Colon (tissue), 2 donors: ENCODE measurements at regions not wholly inside any gene's neighbourhood (a gene's known extent, or its start where the extent isn't known, plus 50 kb on each side); places are given as distances from the start of the nearest gene placed in this dataset.

ENCODE experiments used
- FAIRE-seq: peaks from 2 replicates; lab custom pipeline; 2012; peaks lifted over from hg19 to GRCh38; lab: Jason Lieb, UNC
- donor health status: control.
- donor health status: control.

DNA sequence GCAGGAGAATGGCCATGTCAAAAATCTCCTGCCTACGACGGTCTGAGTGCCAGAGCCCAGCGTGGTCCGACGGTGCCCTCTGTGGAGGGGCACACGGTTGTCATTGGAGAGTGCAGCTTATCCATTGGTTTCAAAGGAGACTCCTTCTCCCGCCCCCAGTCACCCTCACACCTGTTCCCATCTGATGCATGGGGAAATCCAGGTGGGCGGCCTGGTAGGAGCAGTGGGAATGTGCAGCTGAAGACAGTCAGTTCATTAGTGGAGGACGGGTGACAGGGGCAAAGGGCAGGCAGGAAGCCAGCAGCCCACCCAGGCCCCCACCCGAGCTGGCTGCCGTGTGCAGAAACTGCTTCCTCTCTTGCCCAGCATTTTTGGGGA, 162.3 kb downstream of the IRF8 start:
- FAIRE-seq = no peak

DNA sequence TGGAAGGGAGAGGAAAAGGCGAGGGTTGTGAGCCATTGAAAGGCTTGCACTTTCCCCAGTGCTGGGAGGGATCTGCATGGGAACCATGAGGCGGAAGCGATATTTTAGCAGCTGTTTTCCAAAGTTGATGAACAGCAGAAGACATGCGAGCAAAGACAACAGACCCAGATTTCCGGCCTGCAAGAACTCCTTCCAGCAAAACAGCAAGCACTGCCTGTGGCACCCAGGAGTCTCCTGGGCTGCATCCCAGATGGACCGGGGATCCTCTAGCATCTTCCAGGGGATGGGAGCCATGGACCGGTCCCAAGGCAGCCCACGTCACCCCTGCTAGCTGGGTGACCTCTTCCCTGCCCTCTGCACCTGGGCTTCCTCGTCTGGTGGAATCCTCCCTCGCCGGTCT, 162.8 kb downstream of the IRF8 start:
- FAIRE-seq = no peak

DNA sequence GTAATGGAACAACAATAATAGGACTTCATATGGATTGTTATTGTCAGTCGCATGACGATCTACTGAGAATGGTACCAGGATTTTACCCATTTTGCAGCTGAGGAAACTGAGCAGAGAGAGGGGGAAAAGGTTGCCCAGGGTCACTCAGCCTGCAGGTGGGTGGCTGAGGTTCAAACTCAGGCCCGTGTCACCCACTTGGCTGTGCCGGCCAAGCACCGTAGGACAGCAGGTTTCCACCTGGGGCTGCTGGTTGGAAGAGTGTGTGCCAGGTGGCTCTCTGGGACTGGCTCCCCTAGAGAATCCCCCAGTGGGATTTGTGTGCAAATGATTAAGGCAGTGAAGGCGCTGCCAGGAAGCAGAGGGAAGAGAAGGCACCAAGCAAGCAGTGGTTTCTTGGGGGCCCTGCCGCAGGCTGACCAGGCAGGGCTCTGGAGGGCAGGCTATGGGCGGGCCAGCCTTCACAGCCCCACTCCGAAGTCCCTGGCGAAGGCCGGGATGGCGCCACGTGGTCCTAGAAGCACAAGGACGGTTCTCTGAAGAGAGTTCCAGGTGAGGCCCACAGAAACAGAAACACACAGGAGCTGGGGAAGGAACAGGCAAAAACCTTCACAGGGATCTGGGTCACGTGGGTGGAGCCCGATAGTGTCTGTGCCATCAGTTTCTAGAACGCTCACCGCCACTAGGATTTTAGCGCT, 163.5 kb downstream of the IRF8 start:
- FAIRE-seq = no peak

DNA sequence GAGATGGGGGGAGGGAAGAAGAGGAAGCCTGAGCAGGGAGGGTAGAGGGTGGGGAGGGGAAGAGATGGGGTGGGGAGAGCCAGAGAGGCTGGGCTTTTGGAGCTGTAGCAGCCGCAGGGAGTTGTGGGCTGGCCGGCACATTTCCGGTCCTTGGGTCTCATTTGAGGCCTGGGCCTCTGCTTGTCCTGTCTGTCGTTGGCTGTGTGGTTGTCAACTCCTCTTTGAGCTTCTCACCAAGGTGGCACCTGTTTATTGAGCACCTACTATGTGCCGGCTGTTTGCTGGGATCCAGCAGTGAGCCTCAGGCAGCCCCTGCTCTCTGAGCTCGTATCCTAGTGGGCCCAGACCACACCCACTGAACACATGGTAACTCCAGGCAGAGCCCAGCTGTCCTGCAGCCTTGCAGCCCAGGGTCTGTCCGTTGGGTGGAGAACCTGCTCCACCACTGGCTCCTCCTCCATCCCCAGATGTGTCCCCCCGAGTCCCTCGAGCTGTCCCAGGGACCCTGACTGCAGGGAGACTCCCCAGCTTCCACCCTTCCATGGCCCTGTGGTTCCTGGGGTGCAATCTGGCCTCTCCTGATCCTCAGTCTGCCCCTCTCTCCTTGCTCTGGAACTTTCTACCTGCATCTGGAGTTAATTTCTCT, 164.9 kb downstream of the IRF8 start:
- no peak for FAIRE-seq

- no peak for FAIRE-seq
Observed at GRCh38 chr16:86064431-86065250, 165.7 kb downstream of the IRF8 start.

DNA sequence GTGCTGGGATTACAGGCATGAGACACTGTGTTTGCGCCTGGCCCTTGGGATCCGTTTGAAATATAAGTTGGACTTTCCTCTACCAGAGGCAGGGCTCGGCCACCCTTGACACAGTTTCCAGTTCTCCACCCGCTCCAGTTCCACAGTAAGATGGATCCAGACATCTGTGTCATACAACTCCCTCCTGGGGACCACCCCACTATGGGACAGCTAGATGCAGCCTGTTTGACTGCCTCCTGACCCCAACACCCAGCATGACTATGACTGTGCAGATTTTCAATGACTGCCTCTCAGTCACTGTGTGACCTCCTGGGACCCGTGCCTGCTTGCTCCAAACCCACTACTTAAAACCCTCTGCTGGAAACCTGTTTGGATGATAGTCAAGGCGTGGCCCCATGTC, 166.7 kb downstream of the IRF8 start:
- FAIRE-seq = no peak

GRCh38 chr16:86066811-86067210, 167.8 kb downstream of the IRF8 start:
- no peak for FAIRE-seq

DNA sequence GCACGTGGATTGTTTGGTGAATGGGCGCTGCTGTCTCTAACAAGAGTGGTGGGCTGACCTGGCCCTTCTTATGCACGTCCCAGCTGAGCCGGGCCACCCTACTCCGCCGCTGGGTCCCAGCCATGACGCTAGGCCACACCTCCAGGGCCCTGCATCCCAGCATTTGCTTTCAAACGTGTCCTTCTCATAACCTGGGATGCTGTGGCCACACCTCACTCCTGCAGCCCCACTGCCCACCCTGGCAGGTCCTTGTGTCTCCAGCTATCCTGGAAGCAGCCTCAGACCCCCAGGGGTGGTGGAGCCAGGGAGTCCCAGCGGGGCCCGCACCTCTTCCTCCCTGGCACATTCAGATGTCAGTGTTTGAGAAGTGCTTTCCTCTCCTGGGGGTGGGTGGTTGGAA, 168.6 kb downstream of the IRF8 start:
- FAIRE-seq = no peak

GRCh38 chr16:86067936-86068335, 169.0 kb downstream of the IRF8 start:
- no peak for FAIRE-seq

- FAIRE-seq = no peak
Observed at GRCh38 chr16:86068722-86069121, 169.8 kb downstream of the IRF8 start.

- FAIRE-seq = no peak
Observed at GRCh38 chr16:86069736-86070298, 170.9 kb downstream of the IRF8 start.

DNA sequence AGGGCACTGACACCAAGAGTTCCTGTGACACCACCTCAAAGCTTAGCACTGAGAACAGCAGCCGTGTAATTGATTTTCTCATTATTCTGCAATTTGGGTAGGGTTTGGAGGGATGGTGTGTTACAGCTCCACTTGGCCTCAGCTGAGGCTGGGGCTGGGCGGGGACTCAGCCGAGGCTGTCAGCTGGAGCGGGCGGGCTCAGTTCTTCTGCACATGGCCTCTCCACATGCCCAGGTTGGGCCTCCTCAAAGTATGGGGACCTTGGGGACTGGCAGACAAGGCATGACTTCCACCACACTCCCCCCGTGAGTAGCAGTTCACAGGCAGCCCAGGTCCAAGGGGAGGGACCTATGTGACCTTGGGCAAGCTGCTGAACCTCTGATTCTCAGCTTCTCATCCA, 171.5 kb downstream of the IRF8 start:
- no peak for FAIRE-seq

- no peak for FAIRE-seq
Observed at GRCh38 chr16:86070971-86071370, 172.0 kb downstream of the IRF8 start.

GRCh38 chr16:86071611-86072240, 172.8 kb downstream of the IRF8 start:
- no peak for FAIRE-seq

DNA sequence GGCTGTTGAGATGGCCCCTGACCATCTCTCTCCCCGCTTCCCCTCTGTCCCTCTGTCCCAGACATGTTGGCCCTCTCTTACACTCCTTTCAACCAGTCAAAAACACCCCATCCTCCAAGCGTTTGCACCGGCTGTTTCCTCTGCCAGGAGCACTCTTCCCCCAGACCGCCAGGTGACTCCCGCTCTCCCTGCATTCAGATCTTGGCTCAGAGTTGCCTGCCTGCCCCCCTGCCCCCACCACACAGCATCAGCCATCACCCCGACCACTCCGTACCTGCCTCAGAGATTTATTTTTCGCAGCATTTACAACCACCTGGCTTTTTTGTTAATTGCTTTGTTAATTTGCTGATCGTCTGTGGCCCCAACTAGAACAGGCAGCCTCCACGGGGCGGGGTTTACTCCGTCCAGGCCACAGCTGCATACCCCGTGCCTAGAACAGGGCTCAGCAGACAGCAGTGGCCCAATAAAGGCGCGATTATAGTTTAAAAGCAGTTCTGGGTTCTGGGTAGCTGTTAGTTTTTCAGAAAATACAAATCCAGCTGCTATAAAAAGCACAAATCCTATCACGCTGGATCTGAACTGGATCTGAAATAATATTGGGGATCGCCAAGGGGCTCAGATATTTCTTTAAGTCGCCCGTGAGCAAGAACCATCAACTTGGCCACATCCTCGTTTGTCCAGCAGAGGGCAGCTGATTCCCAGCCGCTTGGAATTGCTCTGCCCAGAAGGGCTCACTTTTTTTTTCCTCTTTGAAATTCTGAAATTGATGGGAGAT, 173.6 kb downstream of the IRF8 start:
- no peak for FAIRE-seq

- FAIRE-seq = no peak
Observed at GRCh38 chr16:86073103-86073625, 174.2 kb downstream of the IRF8 start.

DNA sequence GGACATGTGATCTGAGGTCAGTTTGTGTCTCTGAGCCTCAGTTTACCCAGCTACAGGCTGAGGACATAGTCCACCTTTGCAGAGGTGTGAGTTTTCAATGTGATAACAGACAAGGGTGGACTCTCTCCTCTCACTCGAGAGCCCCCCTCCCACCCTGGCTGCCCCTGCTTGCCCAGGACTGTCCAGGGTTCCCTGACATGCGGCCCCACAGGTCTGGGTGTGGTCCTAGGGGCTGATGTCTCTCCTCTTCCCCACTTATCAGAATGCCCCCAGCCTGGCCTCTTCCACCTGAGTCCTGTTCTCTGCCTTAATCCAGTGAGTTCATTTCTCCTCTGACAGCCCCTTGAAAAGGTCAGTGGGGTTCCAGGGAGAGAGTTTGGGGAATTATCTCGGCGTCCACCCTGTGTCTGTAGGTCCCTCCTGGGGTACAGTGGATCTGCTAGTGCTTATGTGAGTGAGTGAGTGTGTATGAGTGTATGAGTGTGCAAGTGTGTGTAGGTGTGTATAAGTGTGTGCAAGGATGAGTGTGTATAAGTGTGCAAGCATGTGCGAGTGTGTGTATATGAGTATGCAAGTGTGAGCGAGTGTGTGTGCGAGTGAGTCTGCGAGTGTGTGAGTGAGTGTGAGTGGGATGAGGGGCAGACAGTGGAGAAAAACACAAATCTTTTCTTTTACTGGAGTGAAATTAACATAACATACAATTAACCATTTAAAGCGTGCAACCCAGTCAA, 175.0 kb downstream of the IRF8 start:
- no peak for FAIRE-seq

DNA sequence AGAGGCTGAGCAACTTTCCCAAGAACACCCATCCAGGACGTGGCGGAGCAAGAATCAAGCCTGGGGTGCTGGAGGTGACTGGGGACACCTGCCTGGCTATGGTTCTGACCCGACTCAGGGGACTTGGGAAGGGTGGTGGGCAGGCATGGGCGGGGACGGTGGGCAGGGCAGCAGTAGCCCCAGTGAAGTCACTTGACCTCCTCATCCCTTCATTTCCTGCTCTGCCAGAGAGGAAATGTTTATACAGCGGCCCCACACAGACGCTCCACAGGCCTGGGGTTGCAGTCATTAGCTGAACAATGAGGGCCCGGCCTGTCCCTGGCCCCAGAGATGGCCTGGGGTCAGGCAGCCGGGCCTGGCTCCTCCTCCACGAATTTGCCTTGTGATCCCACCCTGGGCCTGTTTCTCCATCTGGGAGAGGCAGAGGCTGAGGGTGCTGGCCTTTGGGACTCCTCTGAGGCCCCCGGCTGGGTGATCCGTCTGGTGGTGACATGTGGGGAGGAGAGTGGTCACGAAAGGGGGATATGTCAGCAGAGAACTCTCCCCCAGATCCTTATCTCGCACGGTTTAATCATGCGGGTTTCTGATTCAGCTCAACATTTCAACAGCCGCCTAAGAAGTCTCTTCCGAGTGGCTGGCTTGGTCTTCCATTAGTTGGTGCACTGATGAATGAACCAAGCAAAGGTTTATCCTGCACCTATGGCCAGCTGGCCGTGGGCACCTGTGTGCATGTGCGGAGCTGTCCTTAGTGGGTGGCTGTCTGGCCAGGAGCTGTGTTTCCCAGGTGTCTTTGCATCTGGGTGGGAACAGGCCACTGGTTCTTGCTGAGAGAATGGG, 175.9 kb downstream of the IRF8 start:
- FAIRE-seq = no peak

DNA sequence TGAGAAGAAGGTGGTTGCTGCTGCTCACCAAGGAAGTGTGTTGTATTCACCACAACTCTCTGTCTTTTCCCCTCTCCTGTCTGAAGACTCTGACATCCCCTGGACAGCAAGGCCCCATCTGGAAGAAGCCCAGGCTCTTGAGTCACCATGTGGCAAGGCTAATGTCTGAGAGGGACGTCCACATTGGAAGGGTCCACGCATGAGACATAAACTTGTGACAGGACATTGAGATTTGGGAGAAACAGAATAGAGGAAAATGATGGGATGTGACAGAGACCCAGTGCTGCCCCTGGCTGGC, 176.5 kb downstream of the IRF8 start:
- no peak for FAIRE-seq

DNA sequence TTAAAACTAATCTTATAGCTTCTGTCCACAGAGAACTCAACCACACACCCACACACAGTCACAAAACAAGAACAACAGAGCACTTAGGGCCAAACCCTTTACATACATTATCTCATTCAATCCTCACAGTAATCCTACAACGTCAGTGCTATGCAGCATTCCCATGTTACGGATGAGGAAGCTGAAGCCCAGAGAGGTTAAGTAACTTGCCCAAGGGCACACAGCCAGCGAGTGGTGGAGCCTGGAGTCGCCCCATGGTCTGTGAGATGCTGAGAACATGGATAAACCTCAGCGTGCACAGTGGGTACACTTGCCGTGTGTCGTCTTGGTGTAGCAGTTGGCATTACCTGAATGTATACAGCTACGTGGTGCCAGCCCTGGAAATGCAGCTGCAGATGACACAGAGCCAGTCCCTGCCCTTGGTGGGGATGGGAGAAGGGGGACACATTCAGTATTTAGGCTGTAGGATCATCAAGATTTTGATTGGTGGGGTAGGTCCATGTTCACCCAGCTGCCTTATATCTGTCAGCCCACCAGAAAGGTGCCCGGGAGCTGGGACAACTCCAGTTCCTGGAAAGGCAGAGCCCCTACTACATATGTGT, 177.0 kb downstream of the IRF8 start:
- FAIRE-seq = no peak
